ENCODE measurements at regions not wholly inside any gene's neighbourhood (a gene's known extent, or its start where the extent isn't known, plus 50 kb on each side); places are given as distances from the start of the nearest gene placed in this dataset.

- intact Hi-C loops (cut with micrococcal nuclease; ENCODE audit: unreplicated experiment), result no loop called here
- Histone ChIP-seq H3K36me3 (ENCODE audit: control insufficient read depth in 2 of 2, insufficient read depth in 2 of 2, low read length in 1 of 2) (no peaks in the 10 kb centered on the region), H3K4me2 (ENCODE audit: control insufficient read depth, insufficient read depth) (no peak overlapping the region), H3K4me1 (ENCODE audit: control insufficient read depth, insufficient read depth, low read length) (no peaks in the 10 kb centered on the region), H3K27me3 (replicated peaks in 1 of 2; ENCODE audit: control insufficient read depth in 2 of 2, insufficient read depth in 2 of 2, low read length in 1 of 2) (no peaks in the 10 kb centered on the region), H3K9me3 (replicated peaks; ENCODE audit: control insufficient read depth, insufficient read depth, low read length) (no peaks in the 10 kb centered on the region), H2AFZ (ENCODE audit: control insufficient read depth, low read depth, low read length) (no peak overlapping the region), H3K4me3 (no peak overlapping the region), H3K9ac (ENCODE audit: control insufficient read depth, insufficient read depth, low read length) (no peak overlapping the region), H3K27ac (ENCODE audit: control insufficient read depth, insufficient read depth) (no peak overlapping the region), H4K20me1 (ENCODE audit: control insufficient read depth, insufficient read depth) (no peaks in the 10 kb centered on the region), H3K79me2 (ENCODE audit: control insufficient read depth, insufficient read depth, low read length) (no peaks in the 10 kb centered on the region)
- 3% methylated on average over 9 of the region's 9 CpGs for WGBS (ENCODE audit: insufficient coverage, insufficient replicate concordance, low lambda C conversion rate, missing lambda C conversion rate)
- ChIA-PET CTCF (no interaction called here), POLR2A (no interaction called here), SMC1A (ENCODE audit: uncharacterized antibody, unreplicated experiment) (no interaction called here), RAD21 (ENCODE audit: unreplicated experiment) (no interaction called here)
- in situ Hi-C loops (cut with MboI), result no loop called here
- TF ChIP-seq NFIC (IDR thresholded peaks at IDR 0.05; ENCODE audit: low read depth, low read length) (no peak), TCF3 (IDR thresholded peaks at IDR 0.05; ENCODE audit: borderline replicate concordance, insufficient read depth, low read depth, low read length) (no peak), SMAD5 (IDR thresholded peaks at IDR 0.05; ENCODE audit: low read depth) (no peak), YBX1 (IDR thresholded peaks at IDR 0.05) (no peak)
- no peak for FAIRE-seq
- no TSS peak for BruUV-seq (replicated peaks)
- DNase-seq (ENCODE audit: low read depth, low spot score), result no peak
- ATAC-seq, result no peak
Observed at GRCh38 chr10:125423569-125423968, 259.4 kb downstream of the TEX36 start.

- WGBS (ENCODE audit: insufficient coverage, insufficient replicate concordance, low lambda C conversion rate, missing lambda C conversion rate), result 41% methylated on average over 8 of the region's 8 CpGs
- H3K36me3 ChIP-seq (ENCODE audit: control insufficient read depth in 2 of 2, insufficient read depth in 2 of 2, low read length in 1 of 2), result no peaks in the 10 kb centered on the region
- no peak overlapping the region for H3K9ac ChIP-seq (ENCODE audit: control insufficient read depth, insufficient read depth, low read length)
- no peak overlapping the region for H3K4me2 ChIP-seq (ENCODE audit: control insufficient read depth, insufficient read depth)
- H3K4me1 ChIP-seq (ENCODE audit: control insufficient read depth, insufficient read depth, low read length), result no peaks in the 10 kb centered on the region
- ChIA-PET POLR2A (no interaction called here), RAD21 (ENCODE audit: unreplicated experiment) (no interaction called here), CTCF (no interaction called here), SMC1A (ENCODE audit: uncharacterized antibody, unreplicated experiment) (no interaction called here)
- no peak for FAIRE-seq
- H2AFZ ChIP-seq (ENCODE audit: control insufficient read depth, low read depth, low read length), result no peak overlapping the region
- no peak for ATAC-seq
- DNase-seq (ENCODE audit: low read depth, low spot score), result no peak
- H3K27me3 ChIP-seq (replicated peaks in 1 of 2; ENCODE audit: control insufficient read depth in 2 of 2, insufficient read depth in 2 of 2, low read length in 1 of 2), result no peaks in the 10 kb centered on the region
- H3K79me2 ChIP-seq (ENCODE audit: control insufficient read depth, insufficient read depth, low read length), result no peaks in the 10 kb centered on the region
- in situ Hi-C loops (cut with MboI), result no loop called here
- H3K9me3 ChIP-seq (replicated peaks; ENCODE audit: control insufficient read depth, insufficient read depth, low read length), result no peaks in the 10 kb centered on the region
- no peaks in the 10 kb centered on the region for H4K20me1 ChIP-seq (ENCODE audit: control insufficient read depth, insufficient read depth)
- intact Hi-C loops (cut with micrococcal nuclease; ENCODE audit: unreplicated experiment), result no loop called here
- H3K27ac ChIP-seq (ENCODE audit: control insufficient read depth, insufficient read depth), result no peak overlapping the region
- BruUV-seq (replicated peaks), result no TSS peak
- no peak overlapping the region for H3K4me3 ChIP-seq
- TF ChIP-seq RELA (IDR thresholded peaks at IDR 0.05; ENCODE audit: borderline replicate concordance, partially characterized antibody), result no peak
- TF ChIP-seq MAX (IDR thresholded peaks at IDR 0.05; ENCODE audit: low read depth, low read length), result no peak
- no peak for TF ChIP-seq BCL3 (IDR thresholded peaks at IDR 0.05; ENCODE audit: borderline replicate concordance, insufficient read depth, low read depth, low read length, poor library complexity, severe bottlenecking)
- no peak for TF ChIP-seq NR2C1 (IDR thresholded peaks at IDR 0.05)
- no peak for TF ChIP-seq HDAC2 (IDR thresholded peaks at IDR 0.05)
- no peak for TF ChIP-seq IRF5 (IDR thresholded peaks at IDR 0.05; ENCODE audit: borderline replicate concordance)
- no peak for TF ChIP-seq HDAC6 (IDR thresholded peaks at IDR 0.05; ENCODE audit: unreplicated experiment)
- TF ChIP-seq ZNF24 (IDR thresholded peaks at IDR 0.05), result no peak
- no peak for TF ChIP-seq SUPT20H (IDR thresholded peaks at IDR 0.05; ENCODE audit: borderline replicate concordance, control insufficient read depth, low read depth, low read length)
- TF ChIP-seq NR2F1 (conservative IDR thresholded peaks at IDR 0.05), result no peak
- TF ChIP-seq PBX3 (IDR thresholded peaks at IDR 0.05; ENCODE audit: insufficient replicate concordance, low read depth, low read length), result no peak
- TF ChIP-seq IKZF2 (IDR thresholded peaks at IDR 0.05), result no peak
Observed at GRCh38 chr10:125419831-125420230, 259.5 kb upstream of the CTBP2 start.
